ENCODE measurements at regions not wholly inside any gene's neighbourhood (a gene's known extent, or its start where the extent isn't known, plus 50 kb on each side); places are given as distances from the start of the nearest gene placed in this dataset.

- DNase-seq (ENCODE audit: low read depth), result no peak
These were observed 235.4 kb downstream of the RAB28 start for GRCh38 chr4:13248621-13249298.

- DNase-seq (ENCODE audit: low read depth), result no peak
These were observed 238.0 kb downstream of the RAB28 start for GRCh38 chr4:13246107-13246506.

- DNase-seq (ENCODE audit: low read depth), result no peak
These were observed 239.7 kb downstream of the RAB28 start for GRCh38 chr4:13244444-13244843.

GRCh38 chr4:13243152-13243551, 241.0 kb downstream of the RAB28 start:
- no peak for DNase-seq (ENCODE audit: low read depth)

- DNase-seq (ENCODE audit: low read depth), result no peak
These were observed 244.1 kb downstream of the RAB28 start for GRCh38 chr4:13240066-13240465.

- no peak for DNase-seq (ENCODE audit: low read depth)
These were observed 245.2 kb downstream of the RAB28 start for GRCh38 chr4:13238936-13239335.

GRCh38 chr4:13236485-13236884, 247.7 kb downstream of the RAB28 start:
- DNase-seq (ENCODE audit: low read depth), result no peak

- DNase-seq (ENCODE audit: low read depth), result no peak
These were observed 250.4 kb downstream of the RAB28 start for GRCh38 chr4:13233755-13234154.

- DNase-seq (ENCODE audit: low read depth), result no peak
These were observed 264.2 kb downstream of the RAB28 start for GRCh38 chr4:13219971-13220370.

GRCh38 chr4:13218326-13218958, 265.7 kb downstream of the RAB28 start:
- no peak for DNase-seq (ENCODE audit: low read depth)

GRCh38 chr4:13215560-13215959, 268.6 kb downstream of the RAB28 start:
- DNase-seq (ENCODE audit: low read depth), result no peak

GRCh38 chr4:13212936-13213335, 271.2 kb downstream of the RAB28 start:
- DNase-seq (ENCODE audit: low read depth), result no peak

GRCh38 chr4:13209600-13209999, 274.5 kb downstream of the RAB28 start:
- no peak for DNase-seq (ENCODE audit: low read depth)

GRCh38 chr4:13208558-13209193, 275.5 kb downstream of the RAB28 start:
- no peak for DNase-seq (ENCODE audit: low read depth)

- DNase-seq (ENCODE audit: low read depth), result no peak
These were observed 276.9 kb downstream of the RAB28 start for GRCh38 chr4:13207226-13207625.

- no peak for DNase-seq (ENCODE audit: low read depth)
These were observed 281.0 kb downstream of the RAB28 start for GRCh38 chr4:13203101-13203500.

- DNase-seq (ENCODE audit: low read depth), result no peak
These were observed 281.4 kb downstream of the RAB28 start for GRCh38 chr4:13202701-13203100.

- DNase-seq (ENCODE audit: low read depth), result no peak
These were observed 282.9 kb downstream of the RAB28 start for GRCh38 chr4:13201241-13201640.

GRCh38 chr4:13196721-13197120, 287.4 kb downstream of the RAB28 start:
- DNase-seq (ENCODE audit: low read depth), result no peak

- DNase-seq (ENCODE audit: low read depth), result no peak
These were observed 290.5 kb downstream of the RAB28 start for GRCh38 chr4:13193662-13194061.

GRCh38 chr4:13190093-13190721, 293.9 kb downstream of the RAB28 start:
- no peak for DNase-seq (ENCODE audit: low read depth)

GRCh38 chr4:13184199-13184598, 299.9 kb downstream of the RAB28 start:
- DNase-seq (ENCODE audit: low read depth), result no peak

- no peak for DNase-seq (ENCODE audit: low read depth)
These were observed 302.0 kb downstream of the RAB28 start for GRCh38 chr4:13182133-13182532.
